HCT116 (cell line): ENCODE measurements at regions not wholly inside any gene's neighbourhood (a gene's known extent, or its start where the extent isn't known, plus 50 kb on each side); places are given as distances from the start of the nearest gene placed in this dataset.

Experiments used
- FOSL1 ChIP-seq: IDR thresholded peaks from 2 replicates; pipeline ENCODE4 v1.6.1; 2012; ENCODE audit warnings: low read depth
- POLR2A ChIP-seq: IDR thresholded peaks from 2 replicates; pipeline ENCODE4 v1.7.0; 2011; ENCODE audit warnings: borderline replicate concordance; ENCODE audit not compliant: insufficient read depth, insufficient read length; ENCODE audit errors: extremely low read depth
- SIN3A ChIP-seq: IDR thresholded peaks from 2 replicates; pipeline ENCODE4 v1.6.1; 2012; ENCODE audit warnings: low read depth
- SP1 ChIP-seq: IDR thresholded peaks from 2 replicates; pipeline ENCODE4 v1.6.1; 2012; ENCODE audit warnings: low read depth
- ZNF274 ChIP-seq: fragments of 200-500 bp; sonication (Bioruptor generic); IDR thresholded peaks from 2 replicates; pipeline ENCODE4 v1.6.1; 2014; ENCODE audit warnings: mild to moderate bottlenecking, low read depth, low read length, inconsistent platforms
- TF ChIP-seq, protein P1 (sequence below), 3 experiments: fragments of 200-600 bp in 1 of 3; sonication (generic) in 1 of 3; IDR thresholded peaks in 2 of 3; conservative IDR thresholded peaks in 1 of 3; 2 replicates each; pipeline ENCODE4 v1.5.1; 2012 to 2017; ENCODE audit warnings: low read depth in 2 of 3, low read length in 2 of 3, antibody characterized with exemption in 1 of 3, borderline replicate concordance in 1 of 3, control low read depth in 1 of 3, mild to moderate bottlenecking in 1 of 3, mixed read lengths in 1 of 3, mixed run types in 1 of 3, moderate library complexity in 1 of 3; ENCODE audit not compliant: insufficient read depth in 1 of 3
- TF ChIP-seq, protein P2 (sequence below): IDR thresholded peaks from 2 replicates; pipeline ENCODE4 v1.6.1; 2012

- TF ChIP-seq, protein P1, sequence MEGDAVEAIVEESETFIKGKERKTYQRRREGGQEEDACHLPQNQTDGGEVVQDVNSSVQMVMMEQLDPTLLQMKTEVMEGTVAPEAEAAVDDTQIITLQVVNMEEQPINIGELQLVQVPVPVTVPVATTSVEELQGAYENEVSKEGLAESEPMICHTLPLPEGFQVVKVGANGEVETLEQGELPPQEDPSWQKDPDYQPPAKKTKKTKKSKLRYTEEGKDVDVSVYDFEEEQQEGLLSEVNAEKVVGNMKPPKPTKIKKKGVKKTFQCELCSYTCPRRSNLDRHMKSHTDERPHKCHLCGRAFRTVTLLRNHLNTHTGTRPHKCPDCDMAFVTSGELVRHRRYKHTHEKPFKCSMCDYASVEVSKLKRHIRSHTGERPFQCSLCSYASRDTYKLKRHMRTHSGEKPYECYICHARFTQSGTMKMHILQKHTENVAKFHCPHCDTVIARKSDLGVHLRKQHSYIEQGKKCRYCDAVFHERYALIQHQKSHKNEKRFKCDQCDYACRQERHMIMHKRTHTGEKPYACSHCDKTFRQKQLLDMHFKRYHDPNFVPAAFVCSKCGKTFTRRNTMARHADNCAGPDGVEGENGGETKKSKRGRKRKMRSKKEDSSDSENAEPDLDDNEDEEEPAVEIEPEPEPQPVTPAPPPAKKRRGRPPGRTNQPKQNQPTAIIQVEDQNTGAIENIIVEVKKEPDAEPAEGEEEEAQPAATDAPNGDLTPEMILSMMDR (IDR thresholded peaks at IDR 0.05 in 2 of 3, conservative IDR thresholded peaks at IDR 0.05 in 1 of 3; ENCODE audit: borderline replicate concordance in 1 of 3, insufficient read depth in 1 of 3, low read depth in 2 of 3, low read length in 2 of 3), result no peak
- TF ChIP-seq POLR2A (no peak), SIN3A (no peak), SP1 (no peak), FOSL1 (no peak), ZNF274 (no peak)
- TF ChIP-seq, protein P2, sequence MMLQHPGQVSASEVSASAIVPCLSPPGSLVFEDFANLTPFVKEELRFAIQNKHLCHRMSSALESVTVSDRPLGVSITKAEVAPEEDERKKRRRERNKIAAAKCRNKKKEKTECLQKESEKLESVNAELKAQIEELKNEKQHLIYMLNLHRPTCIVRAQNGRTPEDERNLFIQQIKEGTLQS, result no peak
Measured at GRCh38 chr9:118444403-118444802, 740.2 kb downstream of the TLR4 start.
